Skin epidermis (tissue), 12 donors: ENCODE measurements at regions not wholly inside any gene's neighbourhood (a gene's known extent, or its start where the extent isn't known, plus 50 kb on each side); places are given as distances from the start of the nearest gene placed in this dataset.

Source experiments
- H3K27ac ChIP-seq, 21 experiments: fragments of 200-600 bp; sonication (generic) in 11 of 21; one replicate each; pipeline ENCODE4 v1.5.0; 2020; ENCODE audit warnings: mild to moderate bottlenecking in 3 of 21, inconsistent platforms in 2 of 21, moderate library complexity in 2 of 21
- H3K4me3 ChIP-seq, 7 experiments: fragments of 200-600 bp; sonication (generic) in 2 of 7; one replicate each; pipeline ENCODE4 v1.5.0; 2020; ENCODE audit warnings: inconsistent platforms in 2 of 7, mild to moderate bottlenecking in 2 of 7, moderate library complexity in 1 of 7

DNA sequence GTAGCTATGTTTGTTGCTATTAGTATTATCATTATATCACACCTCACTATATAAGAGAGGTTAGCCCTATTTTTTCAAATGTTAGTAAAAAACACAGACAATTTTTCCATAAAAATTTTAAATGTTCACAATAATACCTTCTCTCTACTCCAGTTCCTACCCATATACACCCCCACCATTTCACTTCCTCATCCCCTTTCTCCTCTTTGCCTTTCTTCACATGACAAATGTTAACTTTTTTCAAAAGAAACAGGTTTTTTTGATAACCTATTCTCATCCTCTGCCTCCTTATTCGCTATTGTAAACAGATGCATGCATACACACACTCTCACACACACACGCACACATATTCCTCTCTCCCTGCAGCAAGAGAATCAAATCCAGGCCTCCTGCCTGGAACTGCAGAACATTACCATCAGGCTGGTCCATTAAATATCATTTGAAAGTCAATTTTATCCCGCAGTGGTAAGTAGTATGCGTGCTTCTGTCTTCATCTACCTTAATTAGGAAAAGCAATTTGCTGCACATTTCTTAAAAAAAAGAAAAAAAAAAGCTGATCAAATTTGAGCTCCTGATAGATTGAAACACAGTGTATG, 55.5 kb downstream of the MID1IP1 start:
- no peak overlapping the region for H3K27ac ChIP-seq
- H3K4me3 ChIP-seq = no peak overlapping the region

DNA sequence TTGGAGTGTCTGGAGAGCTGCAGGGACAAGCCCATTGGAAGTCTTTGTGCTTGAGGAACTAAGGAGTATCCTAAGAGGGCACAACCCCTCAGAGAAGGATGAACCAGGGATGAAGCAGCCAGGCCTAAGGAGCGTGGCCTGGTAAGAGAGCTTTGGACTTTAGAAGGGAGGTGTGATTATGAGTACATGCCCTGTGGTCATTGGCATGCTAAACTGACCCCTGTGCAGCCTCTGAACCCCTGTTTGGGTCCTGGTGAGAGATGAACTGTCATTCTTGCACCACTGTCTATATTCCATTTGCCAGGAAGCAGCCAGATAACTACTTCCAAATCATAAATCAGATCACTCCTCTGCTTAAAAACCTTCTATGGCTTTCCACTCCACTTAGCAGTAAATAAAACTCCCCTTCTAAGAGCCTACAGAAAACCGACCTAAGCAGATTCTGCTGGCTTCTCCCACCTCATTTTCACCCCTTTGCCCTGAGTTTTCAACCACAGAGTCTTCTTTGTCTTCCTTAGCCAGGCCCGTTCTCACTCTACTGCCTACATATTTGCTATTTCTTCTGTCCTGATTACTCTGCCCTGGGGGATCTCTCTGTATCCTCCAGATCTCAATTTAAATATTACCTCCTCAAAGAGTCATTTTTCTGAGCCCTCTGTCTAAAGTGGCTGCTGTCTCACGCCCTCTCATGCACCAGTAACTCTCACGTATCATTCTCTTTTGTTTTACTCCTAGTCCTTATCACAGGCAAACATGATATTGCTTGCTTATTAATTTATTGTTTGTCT, 56.7 kb downstream of the MID1IP1 start:
- Histone ChIP-seq H3K4me3 (no peak overlapping the region), H3K27ac (no peak overlapping the region)

GRCh38 chrX:38859602-38860001, 58.3 kb downstream of the MID1IP1 start:
- Histone ChIP-seq H3K4me3 (no peak overlapping the region), H3K27ac (no peak overlapping the region)

- H3K27ac ChIP-seq = no peak overlapping the region
- H3K4me3 ChIP-seq = no peak overlapping the region
Measured at GRCh38 chrX:38860106-38861013, 59.1 kb downstream of the MID1IP1 start.

DNA sequence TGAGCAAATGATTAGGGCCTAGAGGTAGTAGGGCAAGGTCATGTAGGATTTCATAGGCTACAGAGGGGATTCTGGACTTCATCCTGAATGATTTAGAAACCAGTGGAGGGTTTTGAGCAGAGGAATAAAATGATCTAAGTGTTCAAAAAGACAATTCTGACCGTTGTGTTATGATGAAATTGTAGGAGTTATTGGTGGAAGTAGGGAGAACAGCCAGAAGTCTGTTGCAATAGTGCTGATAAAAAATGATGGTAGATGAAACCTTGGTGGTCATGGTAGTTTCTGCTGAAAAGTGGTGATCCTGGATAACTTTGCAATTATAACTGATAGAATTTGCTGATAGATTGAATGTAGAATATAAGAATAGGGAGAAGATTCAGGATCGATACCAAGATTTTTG, 60.2 kb downstream of the MID1IP1 start:
- Histone ChIP-seq H3K4me3 (no peak overlapping the region), H3K27ac (no peak overlapping the region)

DNA sequence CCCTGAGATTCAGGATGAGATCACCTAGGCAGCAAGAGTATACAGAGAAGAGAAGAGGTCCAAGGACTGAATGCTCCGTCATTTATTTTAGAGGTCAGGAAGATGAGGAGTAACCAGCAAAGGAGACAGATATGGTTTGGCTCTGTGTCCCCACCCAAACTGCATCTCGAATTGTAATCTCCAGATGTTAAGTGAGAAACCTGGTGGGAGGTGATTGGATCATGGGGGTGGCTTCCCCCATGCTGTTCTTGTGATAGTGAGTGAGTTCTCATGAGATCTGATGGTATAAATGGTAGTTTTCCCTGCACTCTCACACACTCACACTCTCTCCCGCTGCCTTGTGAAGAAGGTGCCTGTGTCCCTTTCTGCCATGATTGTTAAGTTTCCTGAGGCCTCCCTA, 60.8 kb downstream of the MID1IP1 start:
- no peak overlapping the region for H3K27ac ChIP-seq
- no peak overlapping the region for H3K4me3 ChIP-seq

DNA sequence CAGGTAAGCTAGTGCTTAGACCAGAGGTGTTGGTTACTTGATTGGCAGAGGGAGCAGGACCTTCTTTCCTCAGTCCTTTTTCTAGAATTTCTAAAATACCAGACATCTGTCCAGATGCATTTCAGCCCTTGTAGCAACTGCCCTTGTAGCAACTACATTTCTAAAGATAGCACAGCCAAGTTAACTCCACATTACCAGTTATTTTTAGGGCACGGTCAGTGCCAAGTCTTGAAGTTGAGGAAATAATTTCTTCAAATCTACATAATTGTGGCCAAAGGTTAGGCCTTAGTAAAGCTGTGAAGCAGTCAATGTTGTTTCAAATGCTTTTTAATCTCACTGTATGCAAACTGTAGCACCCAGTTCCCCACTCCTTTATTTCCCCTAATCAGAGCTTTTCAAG, 62.9 kb downstream of the MID1IP1 start:
- Histone ChIP-seq H3K4me3 (no peak overlapping the region), H3K27ac (no peak overlapping the region)

DNA sequence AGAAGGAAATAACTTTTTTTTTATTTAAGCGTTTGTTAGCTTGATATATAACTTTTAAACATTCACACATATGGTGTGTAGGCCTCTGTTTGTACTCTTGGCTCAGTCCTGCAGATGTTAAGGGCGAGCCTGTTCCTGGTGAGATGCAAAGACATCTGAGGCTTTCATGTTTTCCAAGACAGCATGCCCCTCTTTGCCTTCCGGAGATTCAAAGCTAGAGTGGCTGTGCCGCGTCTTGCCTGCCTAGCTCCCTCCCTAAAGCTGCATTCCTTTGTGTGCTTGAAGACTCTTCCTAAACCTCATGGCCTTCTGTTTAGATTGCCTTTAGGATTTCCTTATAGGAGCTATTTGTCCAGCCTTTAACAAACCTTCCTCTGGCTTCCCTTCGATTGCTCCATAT, 67.1 kb downstream of the MID1IP1 start:
- Histone ChIP-seq H3K4me3 (no peak overlapping the region), H3K27ac (peak overlapping the region in 9 of 21 experiments; percentile 1 to 69 (median 49))

DNA sequence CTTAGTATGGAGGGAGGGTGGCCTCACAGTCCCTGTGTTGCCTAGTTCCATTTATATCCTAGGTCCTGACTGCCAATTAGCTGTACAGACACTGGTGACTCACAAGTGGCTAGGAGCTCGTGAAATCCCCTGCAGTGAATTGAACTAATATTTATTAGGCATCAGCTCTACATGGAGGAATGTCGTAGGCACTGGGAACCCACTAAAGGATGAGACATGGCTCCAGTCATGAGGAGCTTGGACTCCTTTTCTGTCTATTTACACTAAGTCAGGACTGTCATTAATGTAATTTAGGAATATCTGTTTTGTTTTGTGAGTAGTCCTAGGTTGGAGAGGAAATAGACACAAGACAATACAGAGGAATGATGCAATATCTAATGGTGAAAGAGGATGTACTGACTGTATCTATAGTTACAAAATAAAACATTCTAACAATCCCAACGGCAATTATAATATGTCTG, 67.7 kb downstream of the MID1IP1 start:
- H3K27ac ChIP-seq = peak overlapping the region in 8 of 21 experiments; percentile 1 to 69 (median 58)
- no peak overlapping the region for H3K4me3 ChIP-seq

- no peak overlapping the region for H3K4me3 ChIP-seq
- peak overlapping the region in 8 of 21 experiments; percentile 19 to 69 (median 48) for H3K27ac ChIP-seq
Measured at GRCh38 chrX:38870361-38870895, 69.2 kb downstream of the MID1IP1 start.

GRCh38 chrX:38871129-38872029, 70.1 kb downstream of the MID1IP1 start:
- Histone ChIP-seq H3K27ac (peak overlapping the region in 3 of 21 experiments; percentile 19 to 69 (median 40)), H3K4me3 (no peak overlapping the region)

DNA sequence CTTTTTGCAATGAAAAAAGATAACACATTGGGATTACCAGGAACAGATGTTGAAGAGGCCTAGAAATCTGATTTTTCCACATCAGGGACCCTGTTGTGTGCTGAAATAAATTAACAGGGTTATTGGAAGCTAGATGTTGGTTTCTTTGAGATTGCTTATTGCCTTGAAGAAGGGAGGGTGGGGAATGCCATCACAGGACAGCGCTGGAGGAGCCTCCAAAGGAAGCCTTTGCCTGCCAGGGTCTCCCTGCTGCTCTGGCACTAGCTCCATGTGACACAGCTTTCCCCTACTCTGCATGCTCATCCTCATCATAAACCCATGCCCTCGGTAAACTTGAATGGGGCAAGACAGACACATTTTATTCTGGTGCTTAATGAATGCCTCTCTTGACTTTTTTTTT, 76.1 kb downstream of the MID1IP1 start:
- no peak overlapping the region for H3K27ac ChIP-seq

DNA sequence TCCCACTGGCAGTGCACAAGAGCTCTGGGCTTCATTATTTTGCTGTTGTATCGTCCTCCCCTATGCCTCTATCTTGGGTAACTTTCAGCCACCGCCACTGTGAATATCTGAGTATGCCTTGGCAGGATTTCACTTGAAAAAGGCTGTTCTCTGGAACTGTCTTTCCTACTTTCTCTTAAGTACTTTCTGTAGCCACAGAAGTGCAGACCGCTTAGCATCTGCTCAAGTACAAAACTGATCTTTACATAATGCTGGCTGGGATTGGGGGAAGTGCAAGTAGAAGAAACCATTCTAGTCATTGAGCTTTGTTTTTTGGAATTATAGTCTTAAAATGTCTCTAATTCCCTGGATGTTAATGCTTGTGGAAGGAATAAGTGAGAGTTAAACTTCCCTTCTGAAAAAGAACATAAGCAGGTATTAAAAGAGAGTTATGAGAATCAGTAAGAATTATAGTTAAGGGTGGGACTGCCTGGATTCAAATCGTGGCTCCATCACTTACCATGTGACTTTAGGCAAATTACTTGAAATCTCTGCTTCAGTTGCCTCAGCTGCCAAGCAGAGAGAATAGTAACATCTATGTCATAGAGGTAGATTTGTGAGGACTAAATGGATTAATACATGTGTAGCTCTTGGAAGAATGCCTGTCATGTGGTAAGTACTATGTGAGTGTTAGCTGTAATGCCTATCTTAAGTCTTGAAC, 77.5 kb downstream of the MID1IP1 start:
- Histone ChIP-seq H3K27ac (no peak overlapping the region), H3K4me3 (no peak overlapping the region)

More for the DNA sequence above, 76.1 kb downstream of the MID1IP1 start:
- no peak overlapping the region for H3K4me3 ChIP-seq

GRCh38 chrX:38879631-38880220, 78.5 kb downstream of the MID1IP1 start:
- Histone ChIP-seq H3K27ac (peak overlapping the region in 4 of 21 experiments; percentile 17 to 47 (median 42)), H3K4me3 (no peak overlapping the region)

GRCh38 chrX:38880296-38880854, 79.1 kb downstream of the MID1IP1 start:
- H3K27ac ChIP-seq = peak overlapping the region in 5 of 21 experiments; percentile 8 to 47 (median 41)
- no peak overlapping the region for H3K4me3 ChIP-seq

DNA sequence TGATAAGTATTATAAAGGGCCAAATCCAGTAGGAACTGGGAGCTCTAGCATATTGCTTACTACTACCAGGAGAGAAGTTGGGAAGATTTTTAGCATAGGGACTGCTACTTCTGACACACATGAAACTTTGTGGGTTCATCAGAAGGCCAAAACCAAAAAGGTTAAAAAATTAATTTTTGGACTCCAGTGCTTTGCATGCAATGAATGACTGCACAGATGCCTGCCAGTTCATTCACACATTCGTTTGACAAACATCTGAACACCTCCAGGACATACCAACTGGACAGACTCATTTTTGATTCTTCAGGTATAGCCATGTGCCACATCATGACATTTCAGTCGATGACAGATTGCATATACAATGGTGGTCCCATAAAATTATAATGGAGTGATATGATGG, 79.8 kb downstream of the MID1IP1 start:
- no peak overlapping the region for H3K27ac ChIP-seq
- no peak overlapping the region for H3K4me3 ChIP-seq

- Histone ChIP-seq H3K4me3 (no peak overlapping the region), H3K27ac (no peak overlapping the region)
Measured at GRCh38 chrX:38881727-38882126, 80.5 kb downstream of the MID1IP1 start.
